ENCODE measurements at regions not wholly inside any gene's neighbourhood (a gene's known extent, or its start where the extent isn't known, plus 50 kb on each side); places are given as distances from the start of the nearest gene placed in this dataset.

GRCh38 chr5:2902186-2902585, 150.7 kb upstream of the IRX2 start:
- TF ChIP-seq NFYB (CRISPR knock-in tag; conservative IDR thresholded peaks at IDR 0.05; ENCODE audit: low read depth) = no peak
- TF ChIP-seq NFE2L1 (CRISPR knock-in tag; IDR thresholded peaks at IDR 0.05) = no peak
- TF ChIP-seq CTCF (IDR thresholded peaks at IDR 0.05) = no peak
- no peak for TF ChIP-seq ZNF416 (CRISPR knock-in tag; IDR thresholded peaks at IDR 0.05)
- no peak for TF ChIP-seq PREB (CRISPR knock-in tag; IDR thresholded peaks at IDR 0.05; ENCODE audit: borderline replicate concordance)

Data from WTC11 (cell line).